ENCODE measurements at regions not wholly inside any gene's neighbourhood (a gene's known extent, or its start where the extent isn't known, plus 50 kb on each side); places are given as distances from the start of the nearest gene placed in this dataset.
A peak's percentile ranks its signal among the peaks of the same experiment; 100 is the strongest.
"Not testable (repeated sequence)": the region's sequence is repeated elsewhere in the genome, so short reads cannot be mapped to it uniquely, and the experiment has no call there.

- DNase-seq (ENCODE audit: low spot score): no peak
Measured at GRCh38 chr10:14425034-14425433, 94.3 kb upstream of the FRMD4A start.

- DNase-seq (ENCODE audit: low spot score): no peak
Measured at GRCh38 chr10:14423111-14423744, 92.5 kb upstream of the FRMD4A start.

- DNase-seq (ENCODE audit: low spot score): no peak
Measured at GRCh38 chr10:14422431-14422830, 91.7 kb upstream of the FRMD4A start.

GRCh38 chr10:14421941-14422340 is 91.2 kb upstream of the FRMD4A start:
- DNase-seq (ENCODE audit: low spot score): no peak

- not testable (repeated sequence) for DNase-seq (ENCODE audit: low spot score)
Measured at GRCh38 chr10:14417336-14417735, 86.6 kb upstream of the FRMD4A start.

GRCh38 chr10:14416308-14416700 is 85.6 kb upstream of the FRMD4A start:
- DNase-seq (ENCODE audit: low spot score): no peak

- DNase-seq (ENCODE audit: low spot score): no peak
Measured at GRCh38 chr10:14415676-14416307, 85.1 kb upstream of the FRMD4A start.

GRCh38 chr10:14414901-14415300 is 84.2 kb upstream of the FRMD4A start:
- no peak for DNase-seq (ENCODE audit: low spot score)

GRCh38 chr10:14413523-14413922 is 82.8 kb upstream of the FRMD4A start:
- DNase-seq (ENCODE audit: low spot score): no peak

- no peak for DNase-seq (ENCODE audit: low spot score)
Measured at GRCh38 chr10:14412624-14413023, 81.9 kb upstream of the FRMD4A start.

- no peak for DNase-seq (ENCODE audit: low spot score)
Measured at GRCh38 chr10:14409856-14410458, 79.2 kb upstream of the FRMD4A start.

- no peak for DNase-seq (ENCODE audit: low spot score)
Measured at GRCh38 chr10:14409247-14409646, 78.5 kb upstream of the FRMD4A start.

- DNase-seq (ENCODE audit: low spot score): no peak
Measured at GRCh38 chr10:14408139-14408538, 77.4 kb upstream of the FRMD4A start.

GRCh38 chr10:14407567-14407966 is 76.8 kb upstream of the FRMD4A start:
- no peak for DNase-seq (ENCODE audit: low spot score)

GRCh38 chr10:14405076-14406065 is 74.6 kb upstream of the FRMD4A start:
- no peak for DNase-seq (ENCODE audit: low spot score)

GRCh38 chr10:14403881-14404623 is 73.3 kb upstream of the FRMD4A start:
- DNase-seq (ENCODE audit: low spot score): no peak

GRCh38 chr10:14403359-14403758 is 72.6 kb upstream of the FRMD4A start:
- DNase-seq (ENCODE audit: low spot score): no peak

- DNase-seq (ENCODE audit: low spot score): no peak
Measured at GRCh38 chr10:14399641-14400040, 68.9 kb upstream of the FRMD4A start.

GRCh38 chr10:14397066-14397465 is 66.3 kb upstream of the FRMD4A start:
- DNase-seq (ENCODE audit: low spot score): peak; percentile 86

- no peak for DNase-seq (ENCODE audit: low spot score)
Measured at GRCh38 chr10:14396411-14397048, 65.8 kb upstream of the FRMD4A start.

- DNase-seq (ENCODE audit: low spot score): no peak
Measured at GRCh38 chr10:14394179-14394578, 63.5 kb upstream of the FRMD4A start.
